OCI-LY3 (cell line): ENCODE measurements at regions not wholly inside any gene's neighbourhood (a gene's known extent, or its start where the extent isn't known, plus 50 kb on each side); places are given as distances from the start of the nearest gene placed in this dataset.

ENCODE experiments used
- H2AFZ ChIP-seq: fragments of 200-600, 300-600 bp; shearing (Covaris generic); 2 replicates; pipeline ENCODE4 v1.6.0; 2014; ENCODE audit warnings: antibody characterized with exemption, low read depth, low read length
- H3K27ac ChIP-seq: fragments of 200-600, 300-600 bp; sonication (generic); 2 replicates; pipeline ENCODE4 v1.5.1; 2014; ENCODE audit warnings: mild to moderate bottlenecking, low read length, moderate library complexity, mixed read lengths
- H3K27me3 ChIP-seq: fragments of 200-600, 300-600 bp; sonication (generic); 2 replicates; pipeline ENCODE4 v1.6.1; 2014; ENCODE audit warnings: low read depth, low read length, mixed read lengths
- H3K36me3 ChIP-seq: fragments of 200-600, 300-600 bp; sonication (generic); replicated peaks from 2 replicates; pipeline ENCODE3; 2014; ENCODE audit warnings: low read depth, low read length, mixed read lengths
- H3K4me1 ChIP-seq: fragments of 300-600, 200-600 bp; sonication (generic); 2 replicates; pipeline ENCODE4 v1.6.1; 2014; ENCODE audit warnings: low read length, mixed read lengths
- H3K4me2 ChIP-seq: fragments of 200-600, 300-600 bp; sonication (generic); 2 replicates; pipeline ENCODE4 v1.6.1; 2014; ENCODE audit warnings: low read length, mixed read lengths
- H3K4me3 ChIP-seq: fragments of 300-600, 200-600 bp; sonication (generic); 2 replicates; pipeline ENCODE4 v1.5.1; 2014; ENCODE audit warnings: antibody characterized with exemption, mild to moderate bottlenecking, low read length, moderate library complexity
- H3K79me2 ChIP-seq: fragments of 300-600, 200-600 bp; shearing (Covaris generic); 2 replicates; pipeline ENCODE4 v1.6.1; 2014; ENCODE audit warnings: mild to moderate bottlenecking, low read length, mixed read lengths
- H3K9ac ChIP-seq: fragments of 300-600, 200-600 bp; shearing (Covaris generic); 2 replicates; pipeline ENCODE4 v1.6.0; 2014; ENCODE audit warnings: mild to moderate bottlenecking, low read length, moderate library complexity
- H3K9me3 ChIP-seq: fragments of 200-600, 300-600 bp; shearing (Covaris generic); 2 replicates; pipeline ENCODE4 v1.6.1; 2014; ENCODE audit warnings: low read length, mixed read lengths; ENCODE audit not compliant: insufficient read depth
- H4K20me1 ChIP-seq: fragments of 200-600, 300-600 bp; sonication (generic); 2 replicates; pipeline ENCODE4 v1.6.1; 2016; ENCODE audit warnings: low read length, mixed read lengths; ENCODE audit not compliant: insufficient read depth
- CTCF ChIP-seq: fragments of 200-600, 300-600 bp; sonication (generic); IDR thresholded peaks from 2 replicates; pipeline ENCODE4 v1.5.1; 2014; ENCODE audit warnings: antibody characterized with exemption, low read length, low read depth
- EZH2phosphoT487 ChIP-seq: fragments of 200-600 bp; shearing (Covaris generic); IDR thresholded peaks from 2 replicates; pipeline ENCODE4 v1.6.1; 2018; ENCODE audit warnings: antibody characterized with exemption, mixed run types, low read depth

- Histone ChIP-seq H3K4me3 (no peak overlapping the region), H3K27me3 (no peaks in the 10 kb centered on the region), H3K9me3 (no peaks in the 10 kb centered on the region), H3K4me1 (no peaks in the 10 kb centered on the region), H2AFZ (no peak overlapping the region), H3K79me2 (no peaks in the 10 kb centered on the region), H3K27ac (no peak overlapping the region), H4K20me1 (no peaks in the 10 kb centered on the region), H3K9ac (no peak overlapping the region), H3K36me3 (no peaks in the 10 kb centered on the region), H3K4me2 (no peak overlapping the region)
- no peak for TF ChIP-seq EZH2phosphoT487
- TF ChIP-seq CTCF: no peak
These were observed 516.9 kb upstream of the KLF12 start for GRCh38 chr13:74651121-74651520.

GRCh38 chr13:74647991-74648390 lies 513.8 kb upstream of the KLF12 start:
- no peak overlapping the region for H3K9ac ChIP-seq
- H3K36me3 ChIP-seq: no peaks in the 10 kb centered on the region
- H3K4me3 ChIP-seq: no peak overlapping the region
- H3K27me3 ChIP-seq: no peaks in the 10 kb centered on the region
- H2AFZ ChIP-seq: no peak overlapping the region
- TF ChIP-seq EZH2phosphoT487 (no peak), CTCF (no peak)
- H3K79me2 ChIP-seq: no peaks in the 10 kb centered on the region
- H4K20me1 ChIP-seq: no peaks in the 10 kb centered on the region
- H3K9me3 ChIP-seq: no peaks in the 10 kb centered on the region
- H3K27ac ChIP-seq: no peak overlapping the region
- no peaks in the 10 kb centered on the region for H3K4me1 ChIP-seq
- H3K4me2 ChIP-seq: no peak overlapping the region

- no peaks in the 10 kb centered on the region for H3K27me3 ChIP-seq
- H3K9me3 ChIP-seq: no peaks in the 10 kb centered on the region
- no peaks in the 10 kb centered on the region for H4K20me1 ChIP-seq
- no peak overlapping the region for H3K27ac ChIP-seq
- no peak overlapping the region for H3K9ac ChIP-seq
- H3K4me2 ChIP-seq: no peak overlapping the region
- TF ChIP-seq CTCF (no peak), EZH2phosphoT487 (no peak)
- H3K79me2 ChIP-seq: no peaks in the 10 kb centered on the region
- no peak overlapping the region for H2AFZ ChIP-seq
- no peaks in the 10 kb centered on the region for H3K36me3 ChIP-seq
- H3K4me3 ChIP-seq: no peak overlapping the region
- H3K4me1 ChIP-seq: no peaks in the 10 kb centered on the region
These were observed 513.0 kb upstream of the KLF12 start for GRCh38 chr13:74647211-74647610.

GRCh38 chr13:74646091-74646490 lies 511.9 kb upstream of the KLF12 start:
- Histone ChIP-seq H3K9ac (no peak overlapping the region), H3K27me3 (no peaks in the 10 kb centered on the region), H4K20me1 (no peaks in the 10 kb centered on the region), H3K4me2 (no peak overlapping the region), H3K36me3 (no peaks in the 10 kb centered on the region), H3K4me1 (no peaks in the 10 kb centered on the region), H3K79me2 (no peaks in the 10 kb centered on the region), H3K9me3 (no peaks in the 10 kb centered on the region), H3K4me3 (no peak overlapping the region), H3K27ac (no peak overlapping the region), H2AFZ (no peak overlapping the region)
- TF ChIP-seq EZH2phosphoT487 (no peak), CTCF (no peak)
